C4-2B (cell line): ENCODE measurements at regions not wholly inside any gene's neighbourhood (a gene's known extent, or its start where the extent isn't known, plus 50 kb on each side); places are given as distances from the start of the nearest gene placed in this dataset.

ENCODE experiments used
- CTCF ChIP-seq: fragments of 450-650 bp; conservative IDR thresholded peaks from 2 replicates; pipeline ENCODE4 v1.5.1; 2017; ENCODE audit warnings: mild to moderate bottlenecking
- ZFX ChIP-seq: fragments of 450-650 bp; IDR thresholded peaks from 2 replicates; pipeline ENCODE4 v1.6.1; 2017

GRCh38 chr2:146239392-146240135 lies 1605.3 kb upstream of the ACVR2A start:
- no peak for TF ChIP-seq CTCF
- TF ChIP-seq ZFX, result no peak
